ENCODE measurements at regions not wholly inside any gene's neighbourhood (a gene's known extent, or its start where the extent isn't known, plus 50 kb on each side); places are given as distances from the start of the nearest gene placed in this dataset.

DNA sequence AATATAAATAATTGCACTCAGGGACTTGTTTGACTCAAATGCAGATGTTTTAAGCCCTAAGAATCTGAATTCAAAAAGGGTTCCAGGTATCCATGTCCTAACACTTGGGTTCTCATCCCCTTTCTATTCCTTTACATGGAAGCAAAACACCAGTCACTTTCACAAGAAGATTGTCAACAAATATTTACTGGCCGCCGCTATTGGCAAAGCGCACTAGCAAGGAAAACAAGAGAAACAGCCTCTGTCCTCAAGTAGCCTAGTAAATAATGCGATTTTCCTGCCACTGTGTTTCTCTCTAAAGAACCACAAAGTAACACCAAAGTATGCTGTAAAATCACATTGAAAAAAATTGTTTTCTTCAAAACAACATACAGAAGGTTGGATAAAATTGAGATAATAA is 66.7 kb upstream of the EZH2 start:
- DNase-seq, result no peak

DNA sequence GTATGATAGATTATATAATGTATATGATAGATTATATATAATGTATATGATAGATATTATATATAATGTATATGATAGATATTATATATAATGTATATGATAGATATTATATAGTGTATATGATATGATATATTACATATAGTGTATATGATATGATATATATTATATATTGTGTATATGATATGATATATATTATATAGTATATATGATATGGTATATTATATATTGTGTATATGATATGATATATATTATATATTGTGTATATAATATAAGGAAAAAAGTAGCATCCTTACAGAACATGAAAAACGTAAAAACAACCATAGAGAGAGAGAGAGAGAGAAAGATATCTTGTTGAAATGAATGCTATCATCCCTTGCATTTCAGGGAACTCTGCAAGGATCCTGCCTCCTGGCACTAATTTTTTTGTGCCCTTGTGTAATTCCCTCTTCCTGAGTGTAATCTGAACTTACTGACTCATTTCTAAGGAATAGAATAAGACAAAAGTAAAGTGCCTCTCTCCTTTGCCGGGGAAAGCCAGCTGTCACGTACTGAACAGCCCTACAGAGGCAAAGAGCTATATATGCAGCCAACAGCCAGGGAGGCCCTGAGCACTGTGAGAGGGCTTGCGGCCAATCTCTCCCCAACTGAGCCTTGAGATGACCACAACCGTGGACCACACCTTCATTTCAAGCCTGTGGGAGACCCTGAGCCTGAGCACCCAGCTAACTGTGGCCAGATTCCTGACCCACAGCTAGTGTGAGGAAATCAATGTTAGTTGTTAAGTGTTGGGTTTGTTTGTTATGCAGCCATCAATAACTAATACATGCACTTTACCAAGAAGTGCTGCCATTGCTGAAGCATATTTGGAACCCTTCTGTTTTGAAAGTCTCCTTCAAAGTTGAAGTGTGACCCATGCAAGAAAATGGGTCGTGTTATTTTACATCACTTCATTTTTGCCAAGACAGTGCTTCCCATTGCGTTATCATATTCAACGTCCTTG is 61.1 kb upstream of the EZH2 start:
- peak; percentile 20 for DNase-seq

DNA sequence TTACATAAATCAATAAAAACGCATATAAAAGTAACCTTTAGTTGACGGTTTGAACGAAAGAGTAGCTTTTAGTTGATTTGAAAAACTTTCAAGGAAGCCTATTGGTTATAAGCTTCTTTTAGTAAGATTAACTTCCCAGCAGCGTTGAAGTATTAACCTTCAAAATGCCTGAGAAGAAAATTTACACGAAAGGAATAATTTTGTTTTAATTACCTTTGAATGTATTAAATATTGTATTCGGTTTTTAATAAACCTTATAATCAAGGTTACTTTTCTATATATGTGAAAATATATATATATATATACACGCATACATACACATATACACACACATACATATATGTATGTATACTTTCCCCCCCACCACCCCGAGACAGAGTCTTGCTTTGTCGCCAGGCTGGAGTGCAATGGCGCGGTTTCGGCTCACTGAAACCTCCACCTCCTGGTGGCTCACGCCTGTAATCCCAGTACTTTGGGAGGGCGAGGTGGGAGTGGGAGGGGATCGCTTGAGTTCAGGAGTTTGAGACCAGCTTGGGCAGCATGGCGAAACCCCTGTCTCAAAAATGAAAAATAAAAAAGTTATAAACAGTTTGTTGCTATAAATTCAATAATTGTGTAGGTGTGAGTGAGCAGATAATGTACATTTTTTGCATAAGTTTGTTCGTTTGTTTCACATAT is 57.6 kb upstream of the EZH2 start:
- peak; percentile 79 for DNase-seq

DNA sequence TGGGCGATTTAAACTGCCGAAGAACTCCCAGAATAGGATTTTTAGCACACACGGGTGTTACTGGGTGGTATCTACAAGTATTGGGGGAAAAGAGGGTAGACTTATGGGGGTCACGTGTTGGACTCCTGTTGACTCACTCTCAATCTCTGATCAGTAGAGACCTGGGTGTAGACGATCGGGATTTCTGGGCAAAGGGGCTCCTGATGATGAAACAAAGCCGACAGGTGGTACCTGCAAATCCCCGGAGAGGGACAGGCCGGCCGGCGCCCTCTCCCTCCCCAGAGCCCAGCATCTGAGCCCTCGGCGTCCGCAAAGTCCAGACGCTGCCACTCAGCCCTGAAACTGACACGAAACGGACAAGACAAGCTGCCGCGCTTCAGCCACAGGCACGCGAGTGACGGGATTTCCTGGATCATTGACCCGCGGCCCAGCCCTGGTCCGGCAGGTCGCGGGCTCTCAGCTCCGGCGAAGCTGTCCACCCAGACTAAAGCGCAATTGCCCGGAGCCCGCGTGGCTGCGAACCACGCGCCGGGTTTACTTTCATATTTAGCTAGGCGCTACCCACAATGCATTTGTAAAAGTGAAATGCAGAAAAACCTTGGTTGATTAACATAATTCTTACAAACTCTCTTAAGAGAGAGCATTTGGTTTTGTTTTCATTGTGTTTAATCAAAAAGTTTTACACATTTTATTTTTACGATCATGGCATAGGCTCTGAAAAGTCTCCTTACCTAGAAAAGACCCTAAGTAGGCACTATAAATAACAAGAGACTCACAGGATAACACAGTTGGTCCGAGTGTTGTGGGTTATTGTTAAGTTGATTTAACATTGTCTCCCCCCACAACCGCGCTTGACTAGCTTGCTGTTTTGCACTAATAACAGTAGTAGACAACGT is 56.9 kb upstream of the EZH2 start:
- DNase-seq, result peak; percentile 89

DNA sequence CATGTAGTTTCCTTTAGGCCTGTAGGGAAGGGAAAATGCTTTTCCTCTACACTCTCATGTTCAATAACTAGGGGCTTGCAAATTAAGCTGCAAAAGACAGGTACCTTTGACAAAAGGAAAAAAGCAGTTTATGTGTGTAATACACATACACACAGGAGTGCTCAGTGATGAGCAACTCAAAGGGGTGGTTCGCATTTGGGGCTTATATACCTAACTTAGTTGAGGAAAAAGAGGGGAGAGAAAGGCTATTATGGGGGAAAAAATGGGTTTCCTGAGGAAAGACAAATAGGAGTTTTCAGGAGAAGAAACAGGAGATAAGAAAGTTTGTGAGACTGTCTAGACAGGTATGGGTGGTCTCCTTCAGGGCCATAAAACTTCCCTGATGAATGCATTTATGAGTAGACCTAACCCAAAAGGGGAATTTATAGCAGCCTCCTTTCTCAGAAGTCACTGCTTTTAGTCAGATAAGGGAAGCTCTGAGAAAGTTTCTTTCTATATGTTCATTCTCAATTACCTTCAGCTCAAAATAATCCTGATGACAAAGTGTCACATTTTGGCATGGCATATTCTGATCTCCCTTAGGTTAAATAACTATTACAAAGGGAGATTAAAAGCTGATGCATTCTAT is 55.2 kb upstream of the EZH2 start:
- no peak for DNase-seq

DNA sequence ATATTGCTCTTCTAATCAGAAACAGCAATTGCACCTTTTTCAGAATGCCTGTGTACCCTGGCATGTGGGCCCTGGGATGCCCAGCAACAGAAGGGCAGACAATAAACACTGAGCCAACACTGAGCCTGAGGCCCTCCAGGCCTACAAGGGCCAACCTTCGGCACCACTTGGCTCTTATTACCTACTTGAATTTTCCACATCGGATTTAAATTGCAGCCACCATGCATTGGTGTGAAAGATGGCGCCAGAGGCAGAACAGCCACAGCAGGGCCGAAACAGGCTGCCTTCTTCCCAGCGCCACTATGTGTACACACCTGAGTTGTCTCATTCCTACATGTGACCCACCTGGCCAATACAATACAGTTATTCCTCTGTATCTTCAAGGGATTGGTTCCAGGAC is 51.4 kb upstream of the EZH2 start:
- DNase-seq, result no peak

All from fibroblast of skin of scalp (primary cell).